Stimulated activated CD4-positive, alpha-beta T cell treated with anti-CD3 and anti-CD28 coated beads, Interleukin-2, amount 100 ng/mL, for 48 hours (primary cell): ENCODE measurements at regions not wholly inside any gene's neighbourhood (a gene's known extent, or its start where the extent isn't known, plus 50 kb on each side); places are given as distances from the start of the nearest gene placed in this dataset.
A peak's percentile ranks its signal among the peaks of the same experiment; 100 is the strongest.

Experiments
- DNase-seq, 2 donors: peaks; one replicate each; pipeline ENCODE4 v3.0.0-alpha.2; 2020

GRCh38 chr9:105148328-105149006 lies 96.0 kb upstream of the SLC44A1 start:
- DNase-seq: no peak

GRCh38 chr9:105150991-105151685 lies 93.3 kb upstream of the SLC44A1 start:
- no peak for DNase-seq

- DNase-seq: no peak
Observed at GRCh38 chr9:105151686-105151995, 92.8 kb upstream of the SLC44A1 start.

GRCh38 chr9:105154723-105155191 lies 89.7 kb upstream of the SLC44A1 start:
- no peak for DNase-seq

GRCh38 chr9:105157171-105157583 lies 87.3 kb upstream of the SLC44A1 start:
- DNase-seq: peak in 1 of 2 donors; percentile 9

- no peak for DNase-seq
Observed at GRCh38 chr9:105158020-105158419, 86.4 kb upstream of the SLC44A1 start.

- DNase-seq: no peak
Observed at GRCh38 chr9:105158898-105159297, 85.6 kb upstream of the SLC44A1 start.

- DNase-seq: no peak
Observed at GRCh38 chr9:105168870-105169319, 75.6 kb upstream of the SLC44A1 start.

- DNase-seq: no peak
Observed at GRCh38 chr9:105171076-105171475, 73.4 kb upstream of the SLC44A1 start.

- DNase-seq: no peak
Observed at GRCh38 chr9:105171589-105171988, 72.9 kb upstream of the SLC44A1 start.

GRCh38 chr9:105172436-105172835 lies 72.0 kb upstream of the SLC44A1 start:
- no peak for DNase-seq

- DNase-seq: no peak
Observed at GRCh38 chr9:105173306-105173705, 71.1 kb upstream of the SLC44A1 start.

- DNase-seq: no peak
Observed at GRCh38 chr9:105173826-105174225, 70.6 kb upstream of the SLC44A1 start.

GRCh38 chr9:105176194-105176593 lies 68.3 kb upstream of the SLC44A1 start:
- DNase-seq: no peak

- no peak for DNase-seq
Observed at GRCh38 chr9:105178076-105178475, 66.4 kb upstream of the SLC44A1 start.

- no peak for DNase-seq
Observed at GRCh38 chr9:105187781-105188180, 56.7 kb upstream of the SLC44A1 start.

- DNase-seq: no peak
Observed at GRCh38 chr9:105188746-105189145, 55.7 kb upstream of the SLC44A1 start.

GRCh38 chr9:105191508-105192121 lies 52.8 kb upstream of the SLC44A1 start:
- DNase-seq: no peak

GRCh38 chr9:105193560-105193959 lies 50.9 kb upstream of the SLC44A1 start:
- no peak for DNase-seq

- no peak for DNase-seq
Observed at GRCh38 chr9:105194234-105194633, 50.2 kb upstream of the SLC44A1 start.
